Head of caudate nucleus (tissue), 42 donors: ENCODE measurements at regions not wholly inside any gene's neighbourhood (a gene's known extent, or its start where the extent isn't known, plus 50 kb on each side); places are given as distances from the start of the nearest gene placed in this dataset.
A peak's percentile ranks its signal among the peaks of the same experiment; 100 is the strongest.
"Not testable (repeated sequence)": the region's sequence is repeated elsewhere in the genome, so short reads cannot be mapped to it uniquely, and the experiment has no call there.

Experiments
- DNase-seq, 42 donors: peaks; one replicate each; pipeline versions ENCODE4 v3.0.0 to v3.0.0-alpha.2; 2020 to 2021; ENCODE audit warnings: mixed read lengths in 7 of 42
- intact Hi-C: fragments of 100-400 bp; cut with DNase I; formaldehyde crosslinking; loops from one replicate; pipeline ENCODE4 v1.15.0; 2022

GRCh38 chr2:188645986-188646385 lies 328.2 kb upstream of the COL3A1 start:
- DNase-seq = no peak

GRCh38 chr2:188647430-188648070 lies 326.6 kb upstream of the COL3A1 start:
- no peak for DNase-seq
- intact Hi-C loops = no loop called here

More at GRCh38 chr2:188645986-188646385, 328.2 kb upstream of the COL3A1 start:
- intact Hi-C loops = no loop called here

- intact Hi-C loops = no loop called here
Observed at GRCh38 chr2:188659656-188660406, 314.3 kb upstream of the COL3A1 start.

GRCh38 chr2:188663301-188663700 lies 310.9 kb upstream of the COL3A1 start:
- intact Hi-C loops = no loop called here
- no peak for DNase-seq

More at GRCh38 chr2:188659656-188660406, 314.3 kb upstream of the COL3A1 start:
- no peak for DNase-seq

GRCh38 chr2:188664416-188664815 lies 309.8 kb upstream of the COL3A1 start:
- DNase-seq = no peak

GRCh38 chr2:188664951-188665595 lies 309.1 kb upstream of the COL3A1 start:
- no peak for DNase-seq
- intact Hi-C loops = no loop called here

More at GRCh38 chr2:188664416-188664815, 309.8 kb upstream of the COL3A1 start:
- intact Hi-C loops = no loop called here

GRCh38 chr2:188665727-188666304 lies 308.4 kb upstream of the COL3A1 start:
- intact Hi-C loops = no loop called here

GRCh38 chr2:188666503-188666902 lies 307.7 kb upstream of the COL3A1 start:
- intact Hi-C loops = no loop called here
- DNase-seq = no peak

More at GRCh38 chr2:188665727-188666304, 308.4 kb upstream of the COL3A1 start:
- no peak for DNase-seq

GRCh38 chr2:188668017-188668680 lies 306.0 kb upstream of the COL3A1 start:
- DNase-seq = peak in 8 of 42 donors; percentile 1 to 36 (median 6)
- intact Hi-C loops = no loop called here

- no peak for DNase-seq
- intact Hi-C loops = no loop called here
Observed at GRCh38 chr2:188675391-188676009, 298.7 kb upstream of the COL3A1 start.

GRCh38 chr2:188676010-188676400 lies 298.2 kb upstream of the COL3A1 start:
- intact Hi-C loops = no loop called here
- DNase-seq = no peak

- intact Hi-C loops = no loop called here
- no peak for DNase-seq
Observed at GRCh38 chr2:188677142-188677541, 297.0 kb upstream of the COL3A1 start.

GRCh38 chr2:188678882-188679281 lies 295.3 kb upstream of the COL3A1 start:
- no peak for DNase-seq
- intact Hi-C loops = no loop called here

- intact Hi-C loops = no loop called here
- no peak for DNase-seq
Observed at GRCh38 chr2:188682838-188683237, 291.3 kb upstream of the COL3A1 start.

- no peak for DNase-seq
- intact Hi-C loops = no loop called here
Observed at GRCh38 chr2:188684795-188685194, 289.4 kb upstream of the COL3A1 start.

- intact Hi-C loops = no loop called here
- no peak for DNase-seq
Observed at GRCh38 chr2:188693111-188693510, 281.1 kb upstream of the COL3A1 start.

GRCh38 chr2:188693771-188694170 lies 280.4 kb upstream of the COL3A1 start:
- DNase-seq = no peak
- intact Hi-C loops = no loop called here

- DNase-seq = no peak
- intact Hi-C loops = no loop called here
Observed at GRCh38 chr2:188695953-188696352, 278.2 kb upstream of the COL3A1 start.

- intact Hi-C loops, DNase-seq: not testable (repeated sequence)
Observed at GRCh38 chr2:188698151-188698550, 276.0 kb upstream of the COL3A1 start.
